ENCODE measurements at regions not wholly inside any gene's neighbourhood (a gene's known extent, or its start where the extent isn't known, plus 50 kb on each side); places are given as distances from the start of the nearest gene placed in this dataset.

DNA sequence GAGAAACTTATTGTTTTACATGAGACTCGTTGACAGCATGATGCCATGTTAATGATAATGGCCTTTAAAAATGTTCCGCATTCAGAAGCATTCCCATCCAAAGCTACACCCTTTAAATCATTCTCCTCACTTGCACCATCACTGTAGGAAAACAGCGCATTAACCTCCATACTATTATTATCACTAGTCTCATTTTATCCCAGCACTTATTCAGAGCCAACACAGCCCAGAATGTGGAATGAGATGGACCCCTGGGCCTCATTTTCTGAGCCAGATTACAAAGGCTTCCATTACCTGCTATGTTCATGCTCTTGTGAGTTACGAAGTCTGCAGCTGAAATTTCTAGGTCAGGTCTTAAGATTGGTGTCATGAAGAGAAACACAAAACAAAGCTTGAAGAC is 159.4 kb downstream of the HS3ST3A1 start:
- TF ChIP-seq, protein P1, sequence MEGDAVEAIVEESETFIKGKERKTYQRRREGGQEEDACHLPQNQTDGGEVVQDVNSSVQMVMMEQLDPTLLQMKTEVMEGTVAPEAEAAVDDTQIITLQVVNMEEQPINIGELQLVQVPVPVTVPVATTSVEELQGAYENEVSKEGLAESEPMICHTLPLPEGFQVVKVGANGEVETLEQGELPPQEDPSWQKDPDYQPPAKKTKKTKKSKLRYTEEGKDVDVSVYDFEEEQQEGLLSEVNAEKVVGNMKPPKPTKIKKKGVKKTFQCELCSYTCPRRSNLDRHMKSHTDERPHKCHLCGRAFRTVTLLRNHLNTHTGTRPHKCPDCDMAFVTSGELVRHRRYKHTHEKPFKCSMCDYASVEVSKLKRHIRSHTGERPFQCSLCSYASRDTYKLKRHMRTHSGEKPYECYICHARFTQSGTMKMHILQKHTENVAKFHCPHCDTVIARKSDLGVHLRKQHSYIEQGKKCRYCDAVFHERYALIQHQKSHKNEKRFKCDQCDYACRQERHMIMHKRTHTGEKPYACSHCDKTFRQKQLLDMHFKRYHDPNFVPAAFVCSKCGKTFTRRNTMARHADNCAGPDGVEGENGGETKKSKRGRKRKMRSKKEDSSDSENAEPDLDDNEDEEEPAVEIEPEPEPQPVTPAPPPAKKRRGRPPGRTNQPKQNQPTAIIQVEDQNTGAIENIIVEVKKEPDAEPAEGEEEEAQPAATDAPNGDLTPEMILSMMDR (IDR thresholded peaks at IDR 0.05; ENCODE audit: low read depth, low read length, missing control alignments): no peak
- no peak overlapping the region for H3K4me3 ChIP-seq (ENCODE audit: low read depth, low read length)

DNA sequence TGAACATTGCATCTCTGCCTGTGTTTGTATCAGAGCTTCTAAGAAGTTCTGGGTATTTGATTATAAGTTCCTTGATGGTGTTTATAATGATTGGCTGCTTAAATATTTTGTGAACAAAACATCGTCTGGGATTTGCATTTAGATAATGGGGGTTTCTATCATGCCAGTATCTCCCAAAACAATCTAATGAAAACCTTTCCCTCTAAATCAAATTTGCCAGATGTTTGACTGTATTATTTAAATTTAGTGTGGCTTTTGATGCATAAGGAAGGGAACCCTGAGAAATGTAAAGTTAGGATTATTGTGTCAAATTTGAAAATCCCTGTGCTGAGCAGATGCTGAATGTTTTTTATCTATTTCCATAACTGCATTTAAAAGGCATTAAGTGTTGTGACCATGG is 159.9 kb downstream of the HS3ST3A1 start:
- no peak for DNase-seq (ENCODE audit: low read depth)
- TF ChIP-seq, protein P1 (IDR thresholded peaks at IDR 0.05; ENCODE audit: low read depth, low read length, missing control alignments): no peak

More for the DNA sequence above, 159.4 kb downstream of the HS3ST3A1 start:
- no peak for DNase-seq (ENCODE audit: low read depth)

DNA sequence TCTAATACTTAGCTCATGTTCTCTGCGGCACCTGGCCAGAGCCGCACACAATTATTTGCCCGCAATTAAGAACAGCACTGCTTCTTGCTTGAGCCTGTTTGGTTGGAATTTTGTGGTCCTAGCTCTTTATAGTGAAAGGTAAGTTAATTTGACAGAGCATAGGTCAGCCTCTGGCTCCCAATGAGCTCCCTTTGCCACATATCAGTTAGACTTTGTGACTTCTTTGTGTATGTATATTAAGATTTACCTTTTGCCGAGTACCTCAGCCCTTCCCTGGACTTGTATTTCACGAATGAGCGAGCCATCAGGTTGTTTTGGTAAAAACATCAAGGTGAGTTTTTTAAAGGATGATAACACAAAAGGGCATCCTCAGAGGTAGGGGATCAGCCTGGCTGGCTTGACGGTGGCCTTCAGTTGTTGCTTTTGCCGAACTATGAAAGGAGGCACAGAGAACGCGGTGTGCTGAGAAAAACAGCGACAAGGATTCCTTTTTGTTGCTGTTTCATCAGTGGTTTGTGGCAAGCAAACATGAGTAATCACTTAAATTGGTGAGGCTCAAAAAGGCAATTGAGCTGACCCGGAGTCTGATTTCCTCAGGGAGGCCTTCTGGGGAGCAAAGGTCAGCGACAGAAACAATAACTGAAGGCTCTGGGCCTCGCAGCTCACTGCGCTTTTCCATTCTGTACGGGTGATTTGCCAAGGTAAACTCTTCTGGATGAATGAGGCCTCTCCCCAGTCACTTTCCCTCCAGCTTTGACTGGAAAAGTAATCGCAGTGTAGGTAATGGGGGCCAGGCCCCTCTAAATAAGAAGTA is 163.6 kb downstream of the HS3ST3A1 start:
- no peak overlapping the region for H3K4me3 ChIP-seq (ENCODE audit: low read depth, low read length)

More for the DNA sequence above, 159.9 kb downstream of the HS3ST3A1 start:
- H3K4me3 ChIP-seq (ENCODE audit: low read depth, low read length): no peak overlapping the region

DNA sequence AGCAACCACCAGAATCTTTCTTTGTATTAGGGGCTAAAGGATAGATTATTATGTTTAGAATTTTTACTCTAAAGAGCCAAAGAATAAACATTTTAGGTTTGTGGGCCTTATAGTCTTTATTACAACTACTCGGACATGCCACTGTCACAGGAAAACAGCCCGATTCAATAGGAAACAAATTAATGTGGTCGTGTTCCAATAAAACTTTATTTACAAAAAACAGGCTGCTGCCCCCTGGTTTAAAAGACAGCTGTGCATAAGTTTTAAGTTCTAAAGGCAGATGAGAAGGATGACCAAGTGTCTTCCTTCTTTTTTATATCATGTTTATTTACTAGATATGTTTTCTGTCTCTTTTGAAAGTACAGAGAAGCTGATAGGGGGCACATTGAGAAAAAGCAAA is 166.5 kb downstream of the HS3ST3A1 start:
- TF ChIP-seq, protein P1 (IDR thresholded peaks at IDR 0.05; ENCODE audit: low read depth, low read length, missing control alignments): no peak
- DNase-seq (ENCODE audit: low read depth): no peak
- H3K4me3 ChIP-seq (ENCODE audit: low read depth, low read length): no peak overlapping the region

More for the DNA sequence above, 163.6 kb downstream of the HS3ST3A1 start:
- TF ChIP-seq, protein P1 (IDR thresholded peaks at IDR 0.05; ENCODE audit: low read depth, low read length, missing control alignments): no peak
- no peak for DNase-seq (ENCODE audit: low read depth)

DNA sequence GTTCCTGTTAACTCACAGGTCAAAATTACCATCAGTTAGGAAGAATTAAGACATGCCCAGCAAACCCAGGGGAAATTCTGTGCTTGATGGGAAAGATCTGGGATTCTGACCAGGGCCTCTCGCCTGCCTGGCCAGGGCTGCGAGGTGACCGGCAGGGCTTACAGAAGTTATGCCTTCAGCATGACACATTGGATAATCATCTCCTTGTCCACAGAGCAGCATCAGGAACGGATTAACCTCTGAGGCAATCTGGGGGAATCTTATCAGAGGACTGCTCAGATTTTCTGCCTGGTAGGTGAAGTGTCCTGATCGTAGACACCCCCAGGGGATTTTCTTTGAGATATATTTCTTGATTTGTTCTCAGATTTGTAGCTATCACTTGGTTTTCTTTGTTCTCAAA is 172.5 kb downstream of the HS3ST3A1 start:
- DNase-seq (ENCODE audit: low read depth): no peak
- TF ChIP-seq, protein P1 (IDR thresholded peaks at IDR 0.05; ENCODE audit: low read depth, low read length, missing control alignments): no peak
- no peak overlapping the region for H3K4me3 ChIP-seq (ENCODE audit: low read depth, low read length)

DNA sequence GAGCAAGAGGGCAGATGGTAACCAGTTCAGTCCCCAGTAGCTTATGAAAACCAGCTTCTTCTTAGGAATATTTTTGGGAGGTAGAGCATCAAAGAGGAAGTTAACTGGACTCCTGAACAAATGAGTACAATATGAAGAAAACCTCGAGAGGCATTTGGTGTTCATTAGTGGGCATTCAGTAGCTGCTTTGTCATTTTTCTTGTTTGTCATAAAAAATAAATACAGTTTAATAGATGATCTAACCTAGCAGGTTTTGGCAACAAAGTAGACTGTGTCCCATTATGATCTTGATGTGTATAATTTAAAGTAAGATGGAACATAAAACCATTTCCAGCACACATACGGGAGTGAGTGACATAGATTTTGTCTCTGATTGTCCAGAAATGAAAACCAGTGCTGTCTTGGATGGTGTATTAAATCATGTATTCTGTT is 173.1 kb downstream of the HS3ST3A1 start:
- no peak overlapping the region for H3K4me3 ChIP-seq (ENCODE audit: low read depth, low read length)
- no peak for DNase-seq (ENCODE audit: low read depth)
- TF ChIP-seq, protein P1 (IDR thresholded peaks at IDR 0.05; ENCODE audit: low read depth, low read length, missing control alignments): no peak

DNA sequence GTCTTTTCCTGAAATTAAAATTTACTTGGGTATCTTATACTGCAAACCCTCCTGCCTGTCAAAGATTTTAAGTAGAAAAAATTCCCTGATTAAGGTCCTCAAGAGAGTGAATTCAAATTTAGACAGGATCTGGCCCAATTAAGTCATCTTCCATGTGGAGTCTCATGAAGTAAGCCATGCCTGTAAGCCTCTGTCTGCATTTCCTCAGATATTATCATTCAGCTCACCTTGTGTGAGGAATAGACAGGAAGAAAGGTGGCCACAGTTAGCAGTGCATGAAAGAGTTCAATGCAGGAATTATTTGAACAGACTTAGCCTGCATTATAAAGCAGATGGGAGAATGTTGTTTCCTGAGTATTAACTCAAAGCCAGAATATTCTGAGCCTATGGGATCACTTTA is 174.7 kb downstream of the HS3ST3A1 start:
- DNase-seq (ENCODE audit: low read depth): no peak
- no peak overlapping the region for H3K4me3 ChIP-seq (ENCODE audit: low read depth, low read length)
- TF ChIP-seq, protein P1 (IDR thresholded peaks at IDR 0.05; ENCODE audit: low read depth, low read length, missing control alignments): no peak

Measured in GM12864 (cell line).